Activated CD8-positive, alpha-beta T cell treated with anti-CD3 and anti-CD28 coated beads for 36 hours (primary cell): ENCODE measurements at regions not wholly inside any gene's neighbourhood (a gene's known extent, or its start where the extent isn't known, plus 50 kb on each side); places are given as distances from the start of the nearest gene placed in this dataset.

ENCODE experiments used
- ATAC-seq: fragments of 200-7000 bp; cut with Tn5 transposase; one replicate; pipeline ENCODE4 v1.10.0; 2021; ENCODE audit warnings: mild to moderate bottlenecking, moderate library complexity
- CTCF ChIA-PET: fragments of 350-600 bp; sonication (Branson Sonifier 250); formaldehyde crosslinking; loops from one replicate; lab custom pipeline; 2021; ENCODE audit warnings: antibody characterized with exemption; lab: Charles Lee
- POLR2A ChIA-PET: fragments of 350-600 bp; sonication (Branson Sonifier 250); formaldehyde crosslinking; loops from one replicate; lab custom pipeline; 2021; ENCODE audit warnings: antibody characterized with exemption; lab: Charles Lee
- DNase-seq: peaks from one replicate; pipeline ENCODE4 v3.0.0-alpha.2; 2020
- H3K27ac Mint-ChIP-seq: one replicate; pipeline ENCODE4 v1.8.0; 2021; ENCODE audit warnings: mild to moderate bottlenecking, mixed read lengths
- H3K27me3 Mint-ChIP-seq: one replicate; pipeline ENCODE4 v1.8.0; 2021; ENCODE audit warnings: mixed read lengths
- H3K36me3 Mint-ChIP-seq: one replicate; pipeline ENCODE4 v1.8.0; 2021; ENCODE audit warnings: low read depth, mixed read lengths
- H3K4me1 Mint-ChIP-seq: one replicate; pipeline ENCODE4 v1.8.0; 2021; ENCODE audit warnings: low read depth, mixed read lengths
- H3K4me3 Mint-ChIP-seq: one replicate; pipeline ENCODE4 v1.8.0; 2021; ENCODE audit warnings: mild to moderate bottlenecking, moderate library complexity, mixed read lengths
- H3K9me3 Mint-ChIP-seq: one replicate; pipeline ENCODE4 v1.8.0; 2021; ENCODE audit warnings: mixed read lengths
- CTCF ChIP-seq: fragments of 200-600 bp; IDR thresholded peaks from one replicate; pipeline ENCODE4 v1.8.0; 2022; ENCODE audit warnings: antibody characterized with exemption, mild to moderate bottlenecking
- intact Hi-C: fragments of 100-400 bp; cut with micrococcal nuclease; formaldehyde crosslinking; loops from one replicate; pipeline ENCODE4 v1.10.0; 2022

- ATAC-seq (no peak), DNase-seq (no peak)
- no peak overlapping the region for H3K27ac Mint-ChIP-seq
- no peak overlapping the region for H3K4me3 Mint-ChIP-seq
- H3K36me3 Mint-ChIP-seq, result peaks cover 3% of the 10 kb centered on the region
- no peak for TF ChIP-seq CTCF
- H3K9me3 Mint-ChIP-seq, result no peaks in the 10 kb centered on the region
- peaks cover 25% of the 10 kb centered on the region for H3K4me1 Mint-ChIP-seq
- peaks cover 6% of the 10 kb centered on the region for H3K27me3 Mint-ChIP-seq
- ChIA-PET CTCF (no interaction called here), POLR2A (no interaction called here)
- intact Hi-C loops, result no loop called here
These were observed 126.4 kb upstream of the ANKFN1 start for GRCh38 chr17:56026915-56027314.

GRCh38 chr17:56028837-56029236, 124.4 kb upstream of the ANKFN1 start:
- Mint-ChIP-seq H3K4me1 (peaks cover 9% of the 10 kb centered on the region), H3K27me3 (peaks cover 14% of the 10 kb centered on the region), H3K36me3 (no peaks in the 10 kb centered on the region), H3K4me3 (no peak overlapping the region), H3K9me3 (no peaks in the 10 kb centered on the region), H3K27ac (no peak overlapping the region)
- DNase-seq, result no peak
- POLR2A ChIA-PET, result no interaction called here
- intact Hi-C loops, result no loop called here
- no peak for ATAC-seq
- TF ChIP-seq CTCF, result no peak
- CTCF ChIA-PET, result no interaction called here

GRCh38 chr17:56030009-56030624, 123.2 kb upstream of the ANKFN1 start:
- DNase-seq (no peak), ATAC-seq (no peak)
- Mint-ChIP-seq H3K9me3 (no peaks in the 10 kb centered on the region), H3K27me3 (peaks cover 14% of the 10 kb centered on the region), H3K4me3 (no peak overlapping the region), H3K4me1 (peaks cover 4% of the 10 kb centered on the region), H3K36me3 (no peaks in the 10 kb centered on the region), H3K27ac (no peak overlapping the region)
- CTCF ChIA-PET, result no interaction called here
- POLR2A ChIA-PET, result no interaction called here
- intact Hi-C loops, result no loop called here
- no peak for TF ChIP-seq CTCF

GRCh38 chr17:56031636-56032035, 121.6 kb upstream of the ANKFN1 start:
- H3K9me3 Mint-ChIP-seq, result no peaks in the 10 kb centered on the region
- DNase-seq, result no peak
- H3K4me3 Mint-ChIP-seq, result no peak overlapping the region
- peaks cover 17% of the 10 kb centered on the region for H3K27me3 Mint-ChIP-seq
- no peak for ATAC-seq
- peaks cover 4% of the 10 kb centered on the region for H3K4me1 Mint-ChIP-seq
- TF ChIP-seq CTCF, result no peak
- POLR2A ChIA-PET, result no interaction called here
- H3K27ac Mint-ChIP-seq, result no peak overlapping the region
- no peaks in the 10 kb centered on the region for H3K36me3 Mint-ChIP-seq
- CTCF ChIA-PET, result no interaction called here
- intact Hi-C loops, result no loop called here

GRCh38 chr17:56034197-56034635, 119.1 kb upstream of the ANKFN1 start:
- ChIA-PET POLR2A (no interaction called here), CTCF (no interaction called here)
- H3K4me1 Mint-ChIP-seq, result peaks cover 4% of the 10 kb centered on the region
- H3K9me3 Mint-ChIP-seq, result no peaks in the 10 kb centered on the region
- intact Hi-C loops, result no loop called here
- no peak for TF ChIP-seq CTCF
- DNase-seq (no peak), ATAC-seq (no peak)
- H3K27ac Mint-ChIP-seq, result no peak overlapping the region
- no peaks in the 10 kb centered on the region for H3K36me3 Mint-ChIP-seq
- H3K4me3 Mint-ChIP-seq, result no peak overlapping the region
- H3K27me3 Mint-ChIP-seq, result peaks cover 17% of the 10 kb centered on the region
